ENCODE measurements at regions not wholly inside any gene's neighbourhood (a gene's known extent, or its start where the extent isn't known, plus 50 kb on each side); places are given as distances from the start of the nearest gene placed in this dataset.

- Histone ChIP-seq H3K9me3 (no peaks in the 10 kb centered on the region), H3K27me3 (no peaks in the 10 kb centered on the region), H3K36me3 (replicated peaks in 1 of 2; ENCODE audit: insufficient read depth in 1 of 2, low read depth in 2 of 2) (no peaks in the 10 kb centered on the region), H3K4me1 (no peaks in the 10 kb centered on the region), H3K27ac (no peak overlapping the region), H3K4me3 (no peak overlapping the region)
- DNase-seq (no peak), ATAC-seq (no peak)
- intact Hi-C loops (cut with DNase I): no loop called here
- TF ChIP-seq, protein P1, sequence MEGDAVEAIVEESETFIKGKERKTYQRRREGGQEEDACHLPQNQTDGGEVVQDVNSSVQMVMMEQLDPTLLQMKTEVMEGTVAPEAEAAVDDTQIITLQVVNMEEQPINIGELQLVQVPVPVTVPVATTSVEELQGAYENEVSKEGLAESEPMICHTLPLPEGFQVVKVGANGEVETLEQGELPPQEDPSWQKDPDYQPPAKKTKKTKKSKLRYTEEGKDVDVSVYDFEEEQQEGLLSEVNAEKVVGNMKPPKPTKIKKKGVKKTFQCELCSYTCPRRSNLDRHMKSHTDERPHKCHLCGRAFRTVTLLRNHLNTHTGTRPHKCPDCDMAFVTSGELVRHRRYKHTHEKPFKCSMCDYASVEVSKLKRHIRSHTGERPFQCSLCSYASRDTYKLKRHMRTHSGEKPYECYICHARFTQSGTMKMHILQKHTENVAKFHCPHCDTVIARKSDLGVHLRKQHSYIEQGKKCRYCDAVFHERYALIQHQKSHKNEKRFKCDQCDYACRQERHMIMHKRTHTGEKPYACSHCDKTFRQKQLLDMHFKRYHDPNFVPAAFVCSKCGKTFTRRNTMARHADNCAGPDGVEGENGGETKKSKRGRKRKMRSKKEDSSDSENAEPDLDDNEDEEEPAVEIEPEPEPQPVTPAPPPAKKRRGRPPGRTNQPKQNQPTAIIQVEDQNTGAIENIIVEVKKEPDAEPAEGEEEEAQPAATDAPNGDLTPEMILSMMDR (IDR thresholded peaks at IDR 0.05): no peak
- TF ChIP-seq POLR2A (IDR thresholded peaks at IDR 0.05): no peak
- 47 to 56% methylated on average over 1 of the region's 1 CpG for WGBS, 2 donors
Measured at GRCh38 chr4:27946799-27947198, 1086.2 kb downstream of the STIM2 start.

DNA sequence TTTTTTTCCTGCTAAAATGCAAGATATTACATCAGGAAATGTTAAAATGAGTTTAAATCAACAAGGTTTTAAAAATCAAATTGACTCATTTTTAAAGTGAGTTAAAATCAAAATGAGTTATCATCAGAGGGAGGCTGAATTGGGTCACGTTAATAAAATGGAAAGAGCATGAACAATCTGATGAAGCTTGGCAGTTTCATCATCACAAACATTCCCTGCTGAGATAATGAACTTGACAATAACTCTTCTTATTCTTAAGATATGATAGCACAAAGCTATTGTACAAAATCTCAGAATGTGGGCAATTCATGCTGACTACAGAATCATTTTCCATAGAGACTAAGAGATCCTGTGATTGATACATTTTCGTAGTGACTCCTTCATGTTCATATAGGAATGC lies 1086.7 kb downstream of the STIM2 start:
- Histone ChIP-seq H3K4me1 (no peaks in the 10 kb centered on the region), H3K27me3 (no peaks in the 10 kb centered on the region), H3K4me3 (no peak overlapping the region), H3K9me3 (no peaks in the 10 kb centered on the region), H3K27ac (no peak overlapping the region), H3K36me3 (replicated peaks in 1 of 2; ENCODE audit: insufficient read depth in 1 of 2, low read depth in 2 of 2) (no peaks in the 10 kb centered on the region)
- TF ChIP-seq POLR2A (IDR thresholded peaks at IDR 0.05): no peak
- TF ChIP-seq, protein P1 (IDR thresholded peaks at IDR 0.05): no peak
- ATAC-seq (no peak), DNase-seq (no peak)
- 57 to 59% methylated on average over 2 of the region's 2 CpGs for WGBS, 2 donors
- intact Hi-C loops (cut with DNase I): no loop called here

DNA sequence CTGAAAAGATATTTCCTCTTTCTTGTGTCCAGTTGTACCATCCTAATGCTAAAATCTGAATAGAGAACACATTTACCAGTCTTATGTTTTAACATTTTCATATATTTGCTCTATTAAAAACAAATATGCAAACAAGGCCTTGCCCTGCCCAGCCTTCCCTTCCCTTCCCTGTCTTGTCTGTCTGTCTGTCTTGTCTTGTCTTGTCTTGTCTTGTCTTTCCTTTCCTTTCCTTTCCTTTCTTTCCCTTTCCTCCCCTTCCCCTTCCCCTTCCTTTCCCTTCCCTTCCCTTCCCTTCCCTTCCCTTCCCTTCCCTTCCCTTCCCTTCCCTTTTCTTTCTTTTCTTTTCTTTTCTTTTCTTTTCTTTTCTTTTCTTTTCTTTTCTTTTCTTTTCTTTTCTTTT lies 1103.5 kb downstream of the STIM2 start:
- Histone ChIP-seq H3K4me1 (no peaks in the 10 kb centered on the region), H3K27me3 (no peaks in the 10 kb centered on the region), H3K4me3 (no peak overlapping the region), H3K9me3 (no peaks in the 10 kb centered on the region), H3K27ac (no peak overlapping the region), H3K36me3 (replicated peaks in 1 of 2; ENCODE audit: insufficient read depth in 1 of 2, low read depth in 2 of 2) (no peaks in the 10 kb centered on the region)
- no peak for DNase-seq
- no peak for ATAC-seq
- intact Hi-C loops (cut with DNase I): no loop called here
- TF ChIP-seq, protein P1 (IDR thresholded peaks at IDR 0.05): no peak
- TF ChIP-seq POLR2A (IDR thresholded peaks at IDR 0.05): no peak

DNA sequence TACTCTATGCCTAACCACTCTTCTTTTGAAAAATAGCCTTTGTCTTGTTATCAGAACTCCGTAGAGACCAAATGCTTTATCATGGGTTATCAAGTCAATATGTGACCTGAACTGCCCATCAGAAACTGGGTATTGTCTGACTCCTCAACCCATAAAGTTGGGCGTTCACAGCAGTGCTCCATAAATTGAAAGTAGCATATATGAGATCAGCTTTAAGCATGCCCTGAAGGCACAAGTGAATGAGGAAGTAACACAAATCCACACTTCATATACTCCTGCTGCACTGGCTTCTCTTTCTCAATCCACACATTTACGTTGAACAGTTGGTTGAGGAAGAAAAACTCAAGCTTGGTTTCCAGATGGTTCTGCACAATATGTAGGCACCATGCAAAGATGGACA lies 1106.0 kb downstream of the STIM2 start:
- Histone ChIP-seq H3K36me3 (replicated peaks in 1 of 2; ENCODE audit: insufficient read depth in 1 of 2, low read depth in 2 of 2) (no peaks in the 10 kb centered on the region), H3K4me3 (no peak overlapping the region), H3K4me1 (no peaks in the 10 kb centered on the region), H3K9me3 (no peaks in the 10 kb centered on the region), H3K27ac (no peak overlapping the region), H3K27me3 (no peaks in the 10 kb centered on the region)
- DNase-seq (no peak), ATAC-seq (no peak)
- intact Hi-C loops (cut with DNase I): no loop called here
- TF ChIP-seq, protein P1 (IDR thresholded peaks at IDR 0.05): no peak
- no peak for TF ChIP-seq POLR2A (IDR thresholded peaks at IDR 0.05)
- 35 to 52% methylated on average over 3 of the region's 3 CpGs for WGBS, 2 donors

DNA sequence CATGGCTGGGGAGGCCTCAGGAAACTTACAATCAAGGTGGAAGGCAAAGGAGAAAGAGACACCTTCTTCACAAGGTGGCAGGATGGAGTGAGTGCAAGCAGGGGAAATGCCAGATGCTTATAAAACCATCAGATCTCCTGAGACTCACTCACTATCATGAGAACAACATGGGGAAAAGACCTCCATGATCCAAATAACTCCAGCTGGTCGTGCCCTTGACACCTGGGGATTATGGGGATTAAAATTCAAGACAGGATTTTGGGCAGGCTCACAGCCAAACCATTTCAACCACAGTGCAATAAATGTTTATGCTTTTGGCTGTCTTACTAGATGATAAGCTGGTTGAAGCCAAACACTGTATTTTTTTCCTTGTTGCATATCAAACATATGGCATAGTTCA lies 1112.4 kb downstream of the STIM2 start:
- TF ChIP-seq, protein P1 (IDR thresholded peaks at IDR 0.05): no peak
- no peak for TF ChIP-seq POLR2A (IDR thresholded peaks at IDR 0.05)
- no peaks in the 10 kb centered on the region for H3K27me3 ChIP-seq
- H3K4me3 ChIP-seq: no peak overlapping the region
- WGBS, 2 donors: 20 to 33% methylated on average over 1 of the region's 1 CpG
- DNase-seq (no peak), ATAC-seq (no peak)
- no peaks in the 10 kb centered on the region for H3K4me1 ChIP-seq
- no peak overlapping the region for H3K27ac ChIP-seq
- intact Hi-C loops (cut with DNase I): no loop called here
- no peaks in the 10 kb centered on the region for H3K9me3 ChIP-seq
- H3K36me3 ChIP-seq (replicated peaks in 1 of 2; ENCODE audit: insufficient read depth in 1 of 2, low read depth in 2 of 2): no peaks in the 10 kb centered on the region

All from body of pancreas (tissue), 4 donors.